HG03196 (cell line): ENCODE measurements at regions not wholly inside any gene's neighbourhood (a gene's known extent, or its start where the extent isn't known, plus 50 kb on each side); places are given as distances from the start of the nearest gene placed in this dataset.
"Not testable (repeated sequence)": the region's sequence is repeated elsewhere in the genome, so short reads cannot be mapped to it uniquely, and the experiment has no call there.

ENCODE experiments used
- ATAC-seq: cut with Tn5 transposase; IDR thresholded peaks from one replicate; pipeline ENCODE4 v1.9.1; 2021; ENCODE audit not compliant: unreplicated experiment

GRCh38 chr5:118606940-118607339 lies 381.4 kb downstream of the DTWD2 start:
- ATAC-seq = no peak

GRCh38 chr5:118605761-118606160 lies 382.6 kb downstream of the DTWD2 start:
- no peak for ATAC-seq

- ATAC-seq = no peak
These were observed 384.2 kb downstream of the DTWD2 start for GRCh38 chr5:118604106-118604505.

GRCh38 chr5:118603278-118603677 lies 385.1 kb downstream of the DTWD2 start:
- no peak for ATAC-seq

GRCh38 chr5:118598311-118598710 lies 390.0 kb downstream of the DTWD2 start:
- no peak for ATAC-seq

GRCh38 chr5:118597543-118597942 lies 390.8 kb downstream of the DTWD2 start:
- ATAC-seq = no peak

GRCh38 chr5:118596255-118596654 lies 392.1 kb downstream of the DTWD2 start:
- no peak for ATAC-seq

- ATAC-seq = no peak
These were observed 395.4 kb downstream of the DTWD2 start for GRCh38 chr5:118593003-118593328.

- no peak for ATAC-seq
These were observed 395.9 kb downstream of the DTWD2 start for GRCh38 chr5:118592229-118593002.

GRCh38 chr5:118590806-118591205 lies 397.5 kb downstream of the DTWD2 start:
- ATAC-seq = no peak

- ATAC-seq = no peak
These were observed 407.4 kb downstream of the DTWD2 start for GRCh38 chr5:118580949-118581348.

- ATAC-seq = no peak
These were observed 410.3 kb downstream of the DTWD2 start for GRCh38 chr5:118578093-118578492.

- ATAC-seq = no peak
These were observed 410.7 kb downstream of the DTWD2 start for GRCh38 chr5:118577621-118578020.

- ATAC-seq = not testable (repeated sequence)
These were observed 418.1 kb downstream of the DTWD2 start for GRCh38 chr5:118570276-118570675.

GRCh38 chr5:118569596-118569995 lies 418.8 kb downstream of the DTWD2 start:
- not testable (repeated sequence) for ATAC-seq

GRCh38 chr5:118565335-118565971 lies 422.9 kb downstream of the DTWD2 start:
- no peak for ATAC-seq

GRCh38 chr5:118561971-118562370 lies 426.4 kb downstream of the DTWD2 start:
- ATAC-seq = no peak

GRCh38 chr5:118561235-118561634 lies 427.1 kb downstream of the DTWD2 start:
- no peak for ATAC-seq

- no peak for ATAC-seq
These were observed 429.5 kb downstream of the DTWD2 start for GRCh38 chr5:118558871-118559270.

GRCh38 chr5:118557251-118557661 lies 431.1 kb downstream of the DTWD2 start:
- no peak for ATAC-seq

GRCh38 chr5:118556792-118557191 lies 431.6 kb downstream of the DTWD2 start:
- ATAC-seq = no peak

GRCh38 chr5:118555727-118556126 lies 432.6 kb downstream of the DTWD2 start:
- ATAC-seq = no peak

GRCh38 chr5:118554981-118555380 lies 433.4 kb downstream of the DTWD2 start:
- no peak for ATAC-seq
